RWPE1 (cell line): ENCODE measurements at regions not wholly inside any gene's neighbourhood (a gene's known extent, or its start where the extent isn't known, plus 50 kb on each side); places are given as distances from the start of the nearest gene placed in this dataset.

ENCODE experiments used
- CTCF ChIA-PET: fragments of 350-600 bp; sonication (Branson Sonifier 250); formaldehyde crosslinking; extraction: SDS; loops from one replicate; lab custom pipeline; 2021; lab: Yijun Ruan, JAX
- POLR2A ChIA-PET: fragments of 400-600 bp; formaldehyde crosslinking; extraction: SDS; loops from one replicate; lab custom pipeline; 2020; ENCODE audit warnings: antibody characterized with exemption; ENCODE audit not compliant: low non-redundant PET; lab: Yijun Ruan, JAX
- DNase-seq: peaks from one replicate; pipeline ENCODE4 v3.0.0; 2012; ENCODE audit warnings: low spot score
- H3K27ac ChIP-seq: fragments of 450-650 bp; 2 replicates; pipeline ENCODE4 v1.5.1; 2017
- TF ChIP-seq, protein P1 (sequence below): fragments of 450-650 bp; conservative IDR thresholded peaks from 2 replicates; pipeline ENCODE4 v1.5.1; 2017; ENCODE audit warnings: low read depth, mild to moderate bottlenecking

DNA sequence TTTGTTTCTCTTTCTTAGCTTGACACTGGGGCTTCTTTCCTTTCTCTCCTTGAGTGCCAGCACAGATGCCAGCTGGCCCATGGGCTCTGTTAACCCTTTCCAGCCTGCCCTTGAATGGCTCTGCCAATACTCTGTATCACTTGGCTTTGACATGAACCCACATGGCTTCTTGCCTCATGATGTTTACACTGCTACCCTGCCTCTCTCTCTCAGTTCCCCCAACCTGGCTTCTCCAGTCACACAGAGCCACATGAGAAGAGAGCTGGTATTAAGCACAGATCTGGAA lies 262.4 kb downstream of the OMA1 start:
- TF ChIP-seq, protein P1, sequence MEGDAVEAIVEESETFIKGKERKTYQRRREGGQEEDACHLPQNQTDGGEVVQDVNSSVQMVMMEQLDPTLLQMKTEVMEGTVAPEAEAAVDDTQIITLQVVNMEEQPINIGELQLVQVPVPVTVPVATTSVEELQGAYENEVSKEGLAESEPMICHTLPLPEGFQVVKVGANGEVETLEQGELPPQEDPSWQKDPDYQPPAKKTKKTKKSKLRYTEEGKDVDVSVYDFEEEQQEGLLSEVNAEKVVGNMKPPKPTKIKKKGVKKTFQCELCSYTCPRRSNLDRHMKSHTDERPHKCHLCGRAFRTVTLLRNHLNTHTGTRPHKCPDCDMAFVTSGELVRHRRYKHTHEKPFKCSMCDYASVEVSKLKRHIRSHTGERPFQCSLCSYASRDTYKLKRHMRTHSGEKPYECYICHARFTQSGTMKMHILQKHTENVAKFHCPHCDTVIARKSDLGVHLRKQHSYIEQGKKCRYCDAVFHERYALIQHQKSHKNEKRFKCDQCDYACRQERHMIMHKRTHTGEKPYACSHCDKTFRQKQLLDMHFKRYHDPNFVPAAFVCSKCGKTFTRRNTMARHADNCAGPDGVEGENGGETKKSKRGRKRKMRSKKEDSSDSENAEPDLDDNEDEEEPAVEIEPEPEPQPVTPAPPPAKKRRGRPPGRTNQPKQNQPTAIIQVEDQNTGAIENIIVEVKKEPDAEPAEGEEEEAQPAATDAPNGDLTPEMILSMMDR: no peak
- ChIA-PET CTCF (no interaction called here), POLR2A (no interaction called here)
- no peak for DNase-seq
- H3K27ac ChIP-seq: no peak overlapping the region

DNA sequence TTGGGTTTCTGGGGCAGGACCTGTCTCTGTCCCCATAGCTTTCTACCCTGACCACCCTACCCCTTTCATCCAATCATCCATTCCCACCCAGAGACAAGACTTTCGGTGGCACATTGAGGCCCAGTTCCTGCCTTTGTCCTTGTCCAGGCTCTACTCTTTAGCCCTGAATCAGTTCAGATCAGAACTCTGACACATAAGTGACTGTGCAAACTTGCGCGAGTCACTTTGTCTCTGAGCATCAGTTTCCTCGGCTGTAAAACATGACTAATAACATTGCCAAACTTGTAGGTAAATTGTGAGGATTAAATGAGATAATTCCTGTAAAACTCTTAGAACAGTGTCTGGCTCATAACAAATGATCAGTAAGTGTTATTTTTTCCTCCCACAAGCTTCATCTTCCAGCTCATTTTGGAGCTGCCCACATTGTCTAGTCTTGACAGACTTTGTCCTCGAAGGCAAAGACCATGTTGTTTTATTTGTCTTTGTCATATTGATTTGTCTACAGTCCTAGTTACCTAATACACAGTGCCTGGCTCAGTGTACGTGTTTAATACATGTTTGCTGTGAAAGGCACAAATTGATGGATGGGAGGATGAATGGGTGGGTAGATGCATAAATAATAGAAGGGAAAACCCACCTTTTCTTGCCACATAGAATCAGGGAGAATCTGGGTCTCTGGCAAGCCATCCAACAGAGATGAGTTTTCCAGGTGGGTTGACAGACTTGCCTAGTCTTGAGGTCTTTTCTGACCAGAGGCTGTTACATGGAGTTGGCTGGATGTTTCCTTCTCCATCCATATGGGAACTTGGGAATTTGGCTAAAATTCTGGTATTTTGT lies 262.9 kb downstream of the OMA1 start:
- ChIA-PET POLR2A (no interaction called here), CTCF (interaction anchor here (0.6 kb wide), 1 partner anchor 1574 kb away, joined by 7 read pairs; no protein-coding TSS in a partner anchor)
- no peak for DNase-seq
- TF ChIP-seq, protein P1: no peak
- H3K27ac ChIP-seq: no peak overlapping the region

DNA sequence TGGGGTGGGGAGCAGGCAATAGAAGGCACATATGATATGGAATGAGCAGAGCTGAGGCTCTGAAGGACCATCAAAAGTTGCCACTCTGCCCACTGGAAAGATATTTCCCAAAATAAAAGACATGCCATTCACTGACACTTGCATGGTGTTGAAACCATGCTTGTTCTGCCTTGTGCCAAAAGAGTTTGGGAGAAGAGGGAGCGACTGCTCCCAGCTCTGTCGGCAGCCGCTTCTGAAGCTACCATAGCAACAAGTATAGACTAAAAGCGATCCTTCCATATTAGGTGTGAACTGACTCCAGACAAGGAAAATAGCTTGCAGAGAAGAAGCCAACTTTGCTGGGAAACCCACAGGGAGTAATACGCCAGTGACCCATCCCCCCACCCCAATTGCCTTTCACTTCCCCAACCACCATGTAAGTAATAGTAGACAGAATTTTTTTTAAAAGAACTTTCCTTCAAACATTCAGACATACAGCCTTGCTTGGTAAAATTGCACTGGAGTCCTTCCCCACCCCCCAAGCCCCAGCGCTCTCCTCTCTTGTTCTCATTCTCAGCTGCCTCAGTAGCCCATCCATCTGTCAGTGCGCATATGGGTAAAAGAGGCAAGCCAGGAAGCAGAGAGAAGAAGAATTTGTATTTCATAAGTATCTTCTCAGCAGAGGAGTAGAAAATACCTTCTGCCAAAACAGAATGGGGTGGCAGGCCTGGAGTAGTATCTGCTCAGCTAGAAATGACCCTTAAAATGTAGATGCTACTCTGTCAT lies 263.7 kb downstream of the OMA1 start:
- POLR2A ChIA-PET: no interaction called here
- H3K27ac ChIP-seq: no peak overlapping the region
- TF ChIP-seq, protein P1: no peak
- CTCF ChIA-PET: interaction anchor here (0.6 kb wide), 1 partner anchor 1573 kb away, joined by 7 read pairs; no protein-coding TSS in a partner anchor
- no peak for DNase-seq

DNA sequence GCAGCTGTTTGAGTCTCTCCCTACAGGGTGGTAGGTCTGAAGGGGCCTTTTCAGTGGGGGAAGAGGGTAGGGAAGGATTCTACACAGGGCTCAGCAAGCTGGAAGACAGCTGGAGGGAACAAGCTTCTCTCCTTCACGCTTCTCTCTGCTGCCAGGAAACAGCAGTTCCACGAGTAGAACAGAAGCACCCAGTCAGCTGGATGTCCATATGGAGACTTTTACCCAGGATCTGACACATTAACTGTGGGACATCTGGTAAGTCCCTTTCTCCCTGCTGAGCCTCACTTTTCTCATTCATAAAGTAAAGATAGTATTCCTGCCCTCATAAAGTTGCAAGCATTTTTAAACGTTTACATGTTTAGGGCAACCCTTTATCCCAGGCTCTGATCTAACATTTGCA lies 280.3 kb downstream of the OMA1 start:
- H3K27ac ChIP-seq: no peak overlapping the region
- no peak for DNase-seq
- TF ChIP-seq, protein P1: no peak
- ChIA-PET POLR2A (no interaction called here), CTCF (interaction anchor here (0.7 kb wide), 1 partner anchor 1005 kb away, joined by 3 read pairs; no protein-coding TSS in a partner anchor)

DNA sequence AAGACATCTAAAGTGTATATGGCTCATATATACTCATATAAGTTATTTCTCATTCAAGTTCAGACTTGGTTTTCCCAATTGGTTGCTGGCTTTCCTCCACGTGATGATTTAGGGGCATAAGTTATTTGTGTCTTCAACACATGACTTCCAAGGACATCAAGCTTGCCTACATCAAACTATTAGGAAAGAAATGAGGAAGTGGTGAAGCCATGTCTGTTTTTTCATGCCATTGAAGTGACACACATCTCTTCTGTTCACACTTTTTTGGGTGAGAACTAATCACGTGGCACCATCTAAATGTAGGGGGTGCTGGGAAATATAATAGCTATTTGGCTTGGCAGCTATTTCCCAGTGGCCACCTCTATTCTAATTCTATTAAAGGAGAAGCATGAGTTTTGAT lies 282.1 kb downstream of the OMA1 start:
- POLR2A ChIA-PET: no interaction called here
- no peak overlapping the region for H3K27ac ChIP-seq
- CTCF ChIA-PET: interaction anchor here (0.7 kb wide), 1 partner anchor 345 kb away, joined by 4 read pairs; no protein-coding TSS in a partner anchor
- DNase-seq: no peak
- TF ChIP-seq, protein P1: no peak

DNA sequence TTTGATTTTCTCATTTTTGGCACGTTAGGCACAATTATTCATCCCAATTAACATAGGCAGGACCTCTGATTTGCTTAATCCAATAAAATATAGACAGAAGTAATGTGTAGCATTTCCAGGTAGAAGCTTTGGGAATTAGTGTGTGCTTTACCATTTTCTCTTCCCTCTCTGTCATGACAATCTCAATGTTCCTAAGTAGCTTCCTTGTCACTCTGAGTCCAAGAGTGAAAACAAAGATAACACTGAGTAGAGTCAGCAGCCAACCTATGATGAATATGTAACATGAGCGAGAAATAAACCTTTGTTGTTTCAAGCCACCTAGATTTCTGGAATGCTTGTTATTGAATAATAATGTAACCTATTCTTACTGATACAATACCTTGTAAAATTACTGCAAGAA lies 283.8 kb downstream of the OMA1 start:
- ChIA-PET CTCF (no interaction called here), POLR2A (no interaction called here)
- DNase-seq: no peak
- TF ChIP-seq, protein P1: no peak
- H3K27ac ChIP-seq: no peak overlapping the region
